H4 (cell line): ENCODE measurements at regions not wholly inside any gene's neighbourhood (a gene's known extent, or its start where the extent isn't known, plus 50 kb on each side); places are given as distances from the start of the nearest gene placed in this dataset.
"Not testable (repeated sequence)": the region's sequence is repeated elsewhere in the genome, so short reads cannot be mapped to it uniquely, and the experiment has no call there.

ENCODE experiments used
- DNase-seq: peaks from one replicate; pipeline ENCODE4 v3.0.0-alpha.2; 2015; ENCODE audit warnings: low spot score

DNA sequence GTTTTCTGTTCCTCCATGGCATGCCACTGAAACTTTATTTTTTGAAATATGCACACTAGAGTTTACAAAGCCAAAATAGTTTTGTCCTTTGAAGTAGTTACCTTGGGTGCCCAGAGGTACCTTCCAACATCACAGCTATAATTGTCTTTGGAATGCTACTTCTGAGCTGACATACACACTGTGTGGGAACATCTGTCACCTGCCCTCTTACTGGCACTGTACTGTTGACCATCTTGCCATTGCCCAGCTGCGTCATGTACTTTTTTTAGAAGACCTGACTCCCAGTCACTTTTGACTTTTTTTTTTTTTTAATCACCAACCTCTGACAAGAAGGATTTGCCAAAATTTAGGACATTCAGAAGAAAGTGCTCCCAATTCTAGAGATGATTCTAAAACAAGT lies 200.5 kb upstream of the CXorf66 start:
- no peak for DNase-seq

DNA sequence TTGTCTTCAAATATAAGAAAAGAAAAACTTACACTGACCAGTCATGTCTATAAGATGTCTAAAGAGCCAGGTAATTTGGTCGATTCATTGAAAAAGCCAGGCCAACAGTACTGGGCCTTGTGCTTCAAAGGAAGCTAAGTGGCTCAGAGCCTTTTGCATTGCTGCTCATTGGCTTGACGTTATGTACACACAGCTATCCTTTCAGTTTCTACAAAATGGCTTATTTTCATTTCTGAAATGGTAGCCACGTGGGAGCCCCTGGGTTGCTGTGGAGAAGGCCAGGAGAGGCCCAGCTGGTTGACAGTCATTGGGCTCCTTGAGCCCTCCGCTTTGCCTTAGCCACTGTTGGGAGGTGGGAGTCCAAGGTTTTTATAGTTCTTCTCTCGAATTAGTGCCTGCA lies 199.1 kb upstream of the CXorf66 start:
- DNase-seq: no peak

DNA sequence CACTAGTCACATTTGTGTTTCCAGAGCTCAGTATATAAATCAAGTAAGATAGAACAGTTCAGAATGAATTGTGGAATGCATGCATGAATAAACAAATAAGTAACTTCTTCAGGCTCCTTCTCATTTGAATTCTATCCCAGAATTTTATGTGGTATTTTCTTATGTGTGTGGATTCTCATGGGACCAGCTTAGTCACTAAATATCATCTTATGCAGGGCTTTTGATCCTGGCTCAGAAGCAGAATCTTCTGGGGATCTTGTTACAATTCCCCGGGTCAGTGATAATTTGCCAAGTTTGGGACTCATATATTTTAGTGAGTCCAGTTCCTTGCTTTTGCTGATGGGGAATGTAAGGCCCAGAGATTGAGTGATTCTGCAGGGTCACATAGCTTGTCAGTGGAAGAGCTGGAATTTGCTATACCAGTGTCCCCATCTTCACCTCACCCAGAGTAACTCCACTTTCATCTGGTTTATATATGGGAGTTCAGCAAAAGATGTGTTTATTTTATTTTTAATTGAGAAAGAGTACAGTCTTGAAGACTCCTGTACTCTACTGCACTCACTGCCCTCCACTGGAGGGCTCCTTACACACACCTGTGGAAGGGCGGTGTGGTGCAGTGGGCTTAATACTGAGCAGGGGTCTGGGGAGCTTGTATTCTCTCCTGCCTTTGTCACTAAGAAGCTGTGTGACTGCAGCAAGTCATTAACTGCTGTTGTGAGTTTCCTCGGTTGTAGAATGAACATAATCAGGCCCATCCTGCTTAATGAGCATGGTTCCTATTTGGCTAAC lies 198.2 kb upstream of the CXorf66 start:
- no peak for DNase-seq

DNA sequence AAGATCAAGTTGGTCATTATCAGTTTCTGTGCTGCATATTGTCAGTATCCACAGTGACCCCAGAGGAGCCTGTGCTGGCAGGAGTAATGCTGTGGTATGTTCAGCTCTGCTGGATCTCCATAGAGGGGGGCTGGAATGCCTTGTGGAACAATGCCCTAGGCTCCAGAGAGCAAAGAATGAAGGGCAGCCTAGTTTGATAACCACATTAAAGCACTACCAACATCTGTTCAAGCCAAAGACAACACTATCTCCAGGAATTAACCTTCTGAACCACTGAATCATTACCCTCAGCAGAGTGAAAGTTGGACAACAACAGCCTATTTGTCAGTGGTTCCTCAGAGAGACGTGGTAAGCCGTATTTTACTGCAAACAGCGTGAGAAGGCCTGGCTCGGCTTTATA lies 192.3 kb upstream of the CXorf66 start:
- peak; percentile 39 for DNase-seq

DNA sequence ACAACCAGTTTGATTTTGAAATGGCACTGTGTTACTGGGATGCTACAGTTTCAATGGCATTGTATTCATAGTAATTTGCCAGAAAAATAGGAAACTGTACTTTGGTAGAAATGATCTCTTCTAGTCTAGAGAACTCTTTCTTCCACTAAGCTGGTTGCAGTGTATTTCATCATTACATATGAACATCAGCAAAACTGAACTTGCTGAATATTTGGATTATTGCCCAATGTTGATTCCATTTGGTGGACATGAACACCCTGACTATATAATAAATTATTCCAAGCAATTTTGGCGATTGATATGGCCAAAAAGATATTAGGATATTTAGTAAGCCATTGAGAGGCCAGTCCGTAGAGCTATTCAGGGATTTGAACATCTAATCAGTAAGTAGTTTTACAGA lies 191.8 kb upstream of the CXorf66 start:
- no peak for DNase-seq

DNA sequence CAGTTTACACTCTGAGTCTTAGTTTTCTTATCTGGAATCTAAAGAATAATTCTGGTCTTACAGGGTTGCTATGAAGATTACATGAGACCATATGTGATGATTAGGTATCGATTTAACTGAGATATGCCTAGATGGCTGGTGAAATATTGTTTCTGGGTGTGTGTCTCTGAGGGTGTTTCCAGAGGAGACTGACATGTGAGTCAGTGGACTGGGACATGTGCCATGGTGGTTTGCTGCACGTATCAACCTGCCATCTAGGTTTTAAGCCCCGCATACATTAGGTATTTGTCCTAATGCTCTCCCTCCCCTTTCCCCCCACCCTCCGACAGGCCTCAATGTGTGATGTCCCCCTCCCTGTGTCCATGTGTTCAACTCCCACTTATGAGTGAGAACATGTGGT lies 186.0 kb upstream of the CXorf66 start:
- no peak for DNase-seq

DNA sequence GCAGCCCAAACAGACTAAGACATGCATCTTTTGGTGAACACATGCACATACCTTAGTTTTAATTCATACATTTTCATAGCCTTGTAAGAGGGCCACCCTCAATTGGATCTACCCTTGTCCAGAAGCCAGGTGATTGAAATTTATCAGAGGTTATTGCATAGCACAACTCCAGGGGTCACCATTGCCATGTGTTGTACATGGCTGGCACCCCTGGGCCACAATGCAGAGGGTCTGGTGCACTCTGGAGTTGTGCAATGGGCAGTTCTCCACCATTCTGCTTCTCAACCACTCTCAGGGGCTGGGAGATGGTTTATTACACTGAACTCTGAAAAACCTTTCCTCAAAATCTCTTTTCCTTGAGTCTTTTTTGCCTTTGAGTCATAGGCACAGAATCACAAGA lies 184.4 kb upstream of the CXorf66 start:
- DNase-seq: no peak

DNA sequence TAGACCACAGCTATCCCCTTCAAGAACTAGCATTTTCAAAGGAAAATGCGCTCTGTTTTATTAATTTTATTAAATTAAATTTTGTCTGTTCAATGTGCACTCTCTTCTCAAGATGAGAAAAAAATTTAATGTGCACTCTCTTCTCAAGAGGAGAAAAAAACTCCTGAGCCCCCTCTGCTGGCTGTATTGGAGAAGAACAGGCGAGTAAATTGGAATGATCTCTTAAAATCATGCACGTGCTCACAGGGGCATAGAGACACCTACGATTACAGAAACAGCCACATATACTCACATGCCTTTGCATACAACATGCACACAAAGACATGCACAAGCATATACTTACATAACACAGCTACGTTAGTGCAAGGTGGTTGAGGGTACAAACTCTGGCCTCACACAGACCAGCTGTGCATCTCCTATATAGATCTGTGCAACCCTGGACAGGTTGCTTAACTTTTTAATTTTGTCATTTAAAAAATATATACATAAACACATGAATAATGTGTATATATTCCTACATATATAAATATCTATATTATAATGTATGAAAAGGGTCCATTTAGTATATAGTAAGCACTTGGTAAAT lies 176.2 kb upstream of the CXorf66 start:
- DNase-seq: peak; percentile 7

DNA sequence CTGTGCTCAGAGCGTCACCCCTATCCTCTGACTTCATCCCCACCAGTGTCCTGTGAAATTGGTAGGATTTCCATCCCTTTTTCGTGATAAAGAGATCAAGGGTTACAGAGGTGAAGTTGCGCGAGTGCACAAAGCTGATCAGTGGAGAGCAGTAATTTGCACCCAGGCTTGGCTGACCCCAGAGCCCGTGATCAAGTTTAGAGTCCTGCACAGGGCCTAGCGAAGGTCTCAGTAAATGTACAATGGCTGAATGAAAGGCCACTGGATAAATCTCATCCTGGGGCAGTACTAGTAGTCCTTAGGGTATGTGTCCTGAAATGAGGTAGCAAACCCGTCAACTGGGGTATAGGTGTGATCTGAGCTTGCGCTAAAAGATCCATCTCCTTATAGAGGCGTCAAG lies 173.2 kb upstream of the CXorf66 start:
- not testable (repeated sequence) for DNase-seq

DNA sequence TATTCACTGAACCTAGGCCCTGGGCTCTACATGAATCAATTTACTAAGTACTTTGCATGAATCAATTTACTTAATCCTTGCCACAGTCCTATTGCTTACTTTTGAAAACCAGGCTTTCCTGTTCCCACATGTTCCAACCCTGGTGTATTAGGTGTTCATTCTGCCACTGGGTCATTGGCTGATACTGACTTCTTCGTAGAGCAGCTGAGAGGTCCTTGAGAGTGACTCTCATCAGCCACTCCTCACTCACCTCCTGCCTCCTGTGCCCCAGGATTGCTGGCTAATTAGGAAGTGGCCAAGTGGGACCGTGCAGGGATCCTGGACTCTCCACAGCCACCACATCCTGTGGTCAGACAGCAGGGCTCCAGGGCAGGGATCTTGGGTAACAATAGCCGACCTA lies 172.7 kb upstream of the CXorf66 start:
- DNase-seq: not testable (repeated sequence)

DNA sequence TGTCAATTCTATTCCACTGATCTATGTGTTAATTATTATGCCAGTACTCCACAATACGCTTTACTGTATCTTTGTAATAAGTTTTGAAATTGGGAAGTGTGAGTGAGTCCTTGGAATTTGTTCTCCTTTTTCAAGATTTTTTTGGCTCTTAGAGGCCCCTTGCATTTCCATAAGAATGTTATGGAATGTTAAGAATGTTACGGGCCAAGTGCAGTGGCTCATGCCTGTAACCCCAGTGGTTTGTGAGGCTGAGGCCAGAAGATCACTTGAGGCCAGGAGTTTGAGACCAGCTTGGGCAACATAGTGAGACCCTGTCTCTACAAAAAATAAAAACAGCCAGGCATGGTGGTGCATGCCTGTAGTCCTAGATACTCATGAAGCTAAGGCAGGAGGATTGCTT lies 167.6 kb upstream of the CXorf66 start:
- DNase-seq: no peak

DNA sequence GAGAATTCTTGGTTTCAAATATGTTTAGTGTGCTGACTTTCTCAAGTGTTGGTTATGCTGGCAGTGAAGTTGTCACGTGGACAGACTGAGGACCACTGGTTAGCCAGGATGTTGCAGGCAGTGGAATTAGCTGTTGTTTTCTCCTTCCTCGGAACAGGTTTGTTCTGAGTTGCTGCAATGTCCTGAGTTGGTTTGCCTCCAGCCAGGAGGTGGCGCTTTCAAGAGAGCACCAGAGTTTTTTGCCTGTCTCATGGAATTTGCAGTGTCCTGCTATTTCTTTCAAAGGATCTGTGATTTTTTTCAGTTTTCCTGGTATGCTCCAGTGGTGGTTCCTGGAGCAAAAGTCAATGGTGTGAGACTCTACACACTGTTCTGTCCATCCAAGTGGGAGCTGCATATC lies 158.1 kb upstream of the CXorf66 start:
- DNase-seq: peak; percentile 5

DNA sequence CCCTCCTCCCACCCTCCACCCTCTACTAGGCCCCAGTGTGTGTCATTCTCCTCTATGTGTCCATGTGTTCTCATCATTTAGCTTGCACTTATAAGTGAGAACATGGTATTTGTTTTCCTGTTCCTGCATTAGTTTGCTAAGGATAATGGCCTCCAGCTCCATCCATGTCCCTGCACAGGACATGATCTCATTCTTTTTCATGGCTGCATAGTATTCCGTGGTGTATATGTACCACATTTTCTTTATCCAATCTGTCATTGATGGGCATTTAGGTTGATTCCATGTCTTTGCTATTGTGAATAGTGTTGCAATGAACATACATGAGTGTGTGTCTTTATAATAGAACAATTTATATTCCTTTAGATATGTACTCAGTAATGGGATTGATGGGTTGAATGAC lies 148.7 kb upstream of the CXorf66 start:
- DNase-seq: not testable (repeated sequence)

DNA sequence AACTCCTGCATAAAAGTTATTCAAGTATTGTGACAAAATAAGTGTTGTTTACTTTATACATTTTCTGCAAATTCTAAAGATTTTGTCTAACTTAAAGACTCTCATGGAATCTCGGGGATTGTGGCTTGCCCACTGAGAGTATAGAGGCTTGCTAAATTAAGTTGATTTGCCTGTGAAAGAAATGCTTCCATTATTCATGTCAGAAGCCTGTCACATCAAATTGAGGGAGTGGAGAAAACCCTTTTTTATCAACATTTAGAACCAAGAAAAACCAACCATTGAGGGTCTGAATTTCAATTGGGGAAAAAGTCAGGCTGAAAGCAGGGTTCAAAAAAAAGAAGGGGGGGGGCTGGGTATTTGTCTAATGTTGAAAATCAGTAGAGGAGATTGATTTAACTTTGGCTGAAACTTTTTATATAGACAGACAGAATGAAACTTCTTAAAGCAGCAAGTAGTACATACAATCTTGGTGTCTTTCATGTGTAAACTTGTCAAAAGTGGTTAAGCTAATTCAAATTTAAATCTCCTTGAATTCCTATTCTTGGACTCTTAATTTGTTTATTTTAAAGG lies 144.8 kb upstream of the CXorf66 start:
- no peak for DNase-seq

DNA sequence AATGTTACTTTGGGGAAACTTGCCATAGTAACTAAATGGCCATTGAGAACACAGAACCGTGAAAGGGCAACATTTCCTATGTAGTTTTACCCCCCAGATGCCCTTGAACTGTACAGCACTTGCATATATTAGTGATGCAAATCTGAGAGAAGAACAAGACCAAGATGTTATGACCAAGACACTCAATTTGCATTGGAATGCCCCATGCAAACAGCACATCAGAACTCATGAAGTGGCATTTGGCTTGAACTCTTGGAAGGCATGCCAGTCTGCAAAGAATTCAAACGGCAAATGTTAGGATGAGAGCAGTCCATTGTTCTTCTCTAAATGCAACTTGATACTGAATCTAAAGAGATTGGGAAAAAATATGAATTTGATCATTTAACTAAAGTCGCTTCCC lies 139.4 kb upstream of the CXorf66 start:
- DNase-seq: no peak

DNA sequence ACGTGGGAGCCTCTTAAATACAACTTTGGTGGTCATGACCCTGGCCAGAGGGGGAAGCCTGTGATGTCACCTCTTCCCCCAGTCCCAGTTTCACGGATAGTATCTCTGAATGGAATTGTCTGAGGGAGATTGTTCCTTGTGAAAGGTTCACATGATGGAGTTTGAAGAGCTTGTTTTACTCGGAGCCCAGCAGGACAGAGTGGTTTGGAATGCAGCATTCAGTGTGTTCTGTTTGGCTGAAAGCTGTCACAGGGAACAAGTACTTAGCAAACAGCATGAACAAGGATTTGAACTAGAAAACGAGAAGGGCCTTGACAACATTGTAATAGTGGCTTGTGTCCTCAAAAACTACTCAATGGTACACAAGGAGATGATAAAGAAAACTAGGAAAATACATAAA lies 133.9 kb upstream of the CXorf66 start:
- no peak for DNase-seq

DNA sequence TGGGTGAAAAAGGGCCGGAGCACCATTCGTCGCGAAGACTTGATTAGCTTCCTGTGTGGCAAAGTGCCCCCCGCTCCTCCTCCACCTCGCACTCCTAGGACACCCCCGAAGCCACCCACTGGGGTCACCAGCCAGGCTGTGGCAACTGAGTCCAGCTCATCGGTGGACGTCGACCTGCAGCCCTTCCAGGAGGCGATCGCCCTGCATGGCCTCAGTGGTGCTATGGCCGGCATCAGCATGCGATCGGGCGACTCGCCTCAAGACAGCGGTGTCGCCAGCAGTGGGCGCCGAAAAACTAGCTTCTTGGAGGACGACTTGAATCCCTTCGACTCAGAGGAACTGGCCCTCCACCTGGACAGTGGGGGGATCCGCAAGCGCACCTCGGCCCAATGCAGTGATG lies 126.8 kb upstream of the CXorf66 start:
- no peak for DNase-seq

DNA sequence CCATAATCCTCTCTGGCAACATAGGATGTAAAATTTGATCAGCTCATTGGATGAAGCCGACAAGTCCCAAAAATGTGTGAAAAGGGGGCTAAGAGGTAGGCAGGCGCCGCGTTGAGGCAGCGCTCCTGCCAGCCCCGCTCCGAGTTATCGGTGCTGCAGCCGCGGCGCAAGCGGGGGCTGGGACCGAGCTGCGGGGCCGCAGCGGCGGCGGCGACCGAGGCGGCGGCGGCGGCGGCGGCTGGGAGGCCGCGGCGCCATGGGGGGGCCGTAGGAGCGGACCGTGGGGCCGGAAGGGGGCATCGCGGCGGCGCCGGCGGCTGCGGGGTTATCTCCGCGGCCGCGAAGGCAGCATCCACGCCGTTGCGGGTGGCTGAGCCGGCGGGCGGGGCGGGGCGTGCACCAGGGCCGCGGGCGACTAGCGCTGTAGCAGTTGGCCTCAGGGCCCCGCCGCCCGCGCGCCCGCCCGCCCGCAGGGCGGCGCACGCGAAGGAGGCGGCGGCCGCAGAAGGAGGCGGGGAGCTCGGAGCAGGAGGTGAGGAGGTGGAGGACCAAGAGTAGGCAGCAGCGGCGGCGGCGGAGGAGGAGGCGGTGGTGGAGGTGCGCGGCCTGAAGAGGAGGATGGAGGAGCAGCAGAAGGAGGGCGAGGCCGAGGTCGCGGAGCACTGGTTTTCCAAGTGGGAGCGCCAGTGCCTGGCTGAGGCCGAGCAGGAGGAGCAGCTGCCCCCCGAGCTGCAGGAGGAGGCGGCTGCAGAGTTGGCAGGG lies 126.0 kb upstream of the CXorf66 start:
- DNase-seq: peak; percentile 16

DNA sequence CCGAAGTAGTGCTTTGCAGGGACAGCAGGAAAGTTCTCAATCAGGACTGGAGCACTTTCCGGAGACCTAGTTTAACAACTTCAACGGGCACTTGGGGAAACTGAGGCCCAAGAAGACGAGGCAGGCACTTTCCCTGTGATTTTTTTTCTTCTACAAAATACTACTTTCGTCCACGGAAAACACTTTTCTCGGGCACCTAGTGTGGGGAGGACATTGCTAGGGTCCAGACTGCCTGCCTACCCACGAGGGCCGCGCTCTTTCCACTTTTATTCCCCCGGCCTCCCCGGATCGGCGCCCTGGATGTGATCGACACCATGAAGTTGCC lies 125.4 kb upstream of the CXorf66 start:
- no peak for DNase-seq

DNA sequence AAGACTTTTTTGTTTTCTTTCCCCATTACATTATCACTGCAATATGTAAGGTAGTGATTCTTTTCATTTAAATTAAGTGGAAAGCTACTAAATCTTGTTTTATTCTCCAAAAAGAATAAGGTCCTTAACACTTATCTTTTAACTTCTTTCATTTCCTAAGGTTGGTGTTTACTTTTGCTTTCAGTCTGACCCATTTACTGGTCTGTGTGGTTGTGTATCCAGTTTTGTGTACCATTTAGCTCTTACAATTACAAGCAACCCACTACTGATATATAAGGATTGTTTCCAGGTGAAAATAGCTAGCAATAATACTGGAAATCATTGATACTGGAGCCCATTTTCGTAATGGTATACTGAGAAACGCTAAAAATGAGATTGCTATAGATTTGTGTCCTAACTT lies 123.1 kb upstream of the CXorf66 start:
- DNase-seq: no peak

DNA sequence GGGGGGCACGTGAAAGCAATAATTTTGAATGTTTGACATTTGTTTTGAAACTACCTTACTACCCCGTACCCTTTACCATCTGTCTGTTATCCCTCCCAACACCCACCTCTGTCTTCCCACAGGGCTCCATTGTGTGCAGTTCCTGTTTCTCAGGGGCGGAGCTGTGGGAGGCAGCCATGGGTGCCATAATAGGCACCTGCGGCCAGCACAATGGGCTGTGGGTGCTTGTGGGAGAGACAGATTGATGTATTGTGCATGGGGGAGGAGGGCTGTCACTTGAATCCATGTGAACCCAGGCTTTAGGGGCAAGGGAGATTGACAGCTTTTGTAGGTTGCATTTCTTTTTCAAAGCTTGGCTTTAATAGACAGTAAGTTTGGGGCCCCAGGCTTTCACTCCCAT lies 122.6 kb upstream of the CXorf66 start:
- no peak for DNase-seq

DNA sequence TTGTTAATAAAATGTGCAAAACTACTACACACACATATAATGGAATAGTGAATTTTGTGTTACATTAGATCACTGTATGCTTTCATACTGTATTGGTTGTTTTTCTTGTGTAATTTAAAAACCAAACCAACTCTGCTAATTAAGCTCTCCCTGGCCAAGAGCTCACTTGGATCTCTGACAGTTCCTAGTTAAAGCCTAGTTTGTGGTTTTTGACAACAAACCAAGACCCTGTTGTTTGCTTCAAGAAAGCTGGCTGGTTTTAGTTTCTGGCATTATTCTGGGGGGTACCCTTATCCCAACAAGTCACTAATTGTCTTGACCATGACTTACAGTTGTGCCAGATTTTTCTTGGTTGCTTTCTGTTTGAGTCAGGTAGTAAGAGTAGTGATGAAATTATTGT lies 121.4 kb upstream of the CXorf66 start:
- no peak for DNase-seq

DNA sequence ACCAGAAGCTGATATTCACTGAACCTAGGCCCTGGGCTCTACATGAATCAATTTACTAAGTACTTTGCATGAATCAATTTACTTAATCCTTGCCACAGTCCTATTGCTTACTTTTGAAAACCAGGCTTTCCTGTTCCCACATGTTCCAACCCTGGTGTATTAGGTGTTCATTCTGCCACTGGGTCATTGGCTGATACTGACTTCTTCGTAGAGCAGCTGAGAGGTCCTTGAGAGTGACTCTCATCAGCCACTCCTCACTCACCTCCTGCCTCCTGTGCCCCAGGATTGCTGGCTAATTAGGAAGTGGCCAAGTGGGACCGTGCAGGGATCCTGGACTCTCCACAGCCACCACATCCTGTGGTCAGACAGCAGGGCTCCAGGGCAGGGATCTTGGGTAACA lies 109.5 kb upstream of the CXorf66 start:
- not testable (repeated sequence) for DNase-seq
